HG02943 (cell line): ENCODE measurements at regions not wholly inside any gene's neighbourhood (a gene's known extent, or its start where the extent isn't known, plus 50 kb on each side); places are given as distances from the start of the nearest gene placed in this dataset.
A peak's percentile ranks its signal among the peaks of the same experiment; 100 is the strongest.
"Not testable (repeated sequence)": the region's sequence is repeated elsewhere in the genome, so short reads cannot be mapped to it uniquely, and the experiment has no call there.

Experiments used
- ATAC-seq: cut with Tn5 transposase; IDR thresholded peaks from one replicate; pipeline ENCODE4 v1.9.1; 2021; ENCODE audit warnings: mild to moderate bottlenecking, low read depth, moderate library complexity; ENCODE audit not compliant: unreplicated experiment

GRCh38 chr12:14207905-14208551 is 157.5 kb upstream of the ATF7IP start:
- ATAC-seq, result no peak

DNA sequence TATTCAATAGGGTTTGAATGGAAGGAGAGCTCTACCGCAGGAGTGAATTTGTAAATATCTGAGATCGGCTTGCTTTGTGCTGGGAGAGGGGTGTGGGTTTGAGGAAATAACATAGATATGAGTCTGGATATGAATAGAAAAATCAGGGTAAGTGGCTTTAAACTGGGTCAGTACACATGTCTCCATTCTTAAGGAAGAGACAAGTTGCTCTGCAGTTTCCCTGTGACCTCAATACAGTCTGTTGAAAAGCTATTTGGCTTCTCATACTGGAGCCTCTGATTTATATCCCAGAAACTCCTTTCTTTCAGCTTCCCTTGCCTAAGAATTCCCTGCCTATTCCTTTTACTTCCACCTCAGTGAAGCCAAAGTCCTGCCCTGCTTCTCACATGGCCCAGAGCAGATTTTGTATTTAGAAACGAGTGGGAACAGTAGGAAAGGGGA is 153.5 kb upstream of the ATF7IP start:
- ATAC-seq, result no peak

GRCh38 chr12:14213542-14213941 is 151.9 kb upstream of the ATF7IP start:
- no peak for ATAC-seq

- no peak for ATAC-seq
Observed at GRCh38 chr12:14214495-14214894, 151.0 kb upstream of the ATF7IP start.

- ATAC-seq, result not testable (repeated sequence)
Observed at GRCh38 chr12:14215949-14216348, 149.5 kb upstream of the ATF7IP start.

DNA sequence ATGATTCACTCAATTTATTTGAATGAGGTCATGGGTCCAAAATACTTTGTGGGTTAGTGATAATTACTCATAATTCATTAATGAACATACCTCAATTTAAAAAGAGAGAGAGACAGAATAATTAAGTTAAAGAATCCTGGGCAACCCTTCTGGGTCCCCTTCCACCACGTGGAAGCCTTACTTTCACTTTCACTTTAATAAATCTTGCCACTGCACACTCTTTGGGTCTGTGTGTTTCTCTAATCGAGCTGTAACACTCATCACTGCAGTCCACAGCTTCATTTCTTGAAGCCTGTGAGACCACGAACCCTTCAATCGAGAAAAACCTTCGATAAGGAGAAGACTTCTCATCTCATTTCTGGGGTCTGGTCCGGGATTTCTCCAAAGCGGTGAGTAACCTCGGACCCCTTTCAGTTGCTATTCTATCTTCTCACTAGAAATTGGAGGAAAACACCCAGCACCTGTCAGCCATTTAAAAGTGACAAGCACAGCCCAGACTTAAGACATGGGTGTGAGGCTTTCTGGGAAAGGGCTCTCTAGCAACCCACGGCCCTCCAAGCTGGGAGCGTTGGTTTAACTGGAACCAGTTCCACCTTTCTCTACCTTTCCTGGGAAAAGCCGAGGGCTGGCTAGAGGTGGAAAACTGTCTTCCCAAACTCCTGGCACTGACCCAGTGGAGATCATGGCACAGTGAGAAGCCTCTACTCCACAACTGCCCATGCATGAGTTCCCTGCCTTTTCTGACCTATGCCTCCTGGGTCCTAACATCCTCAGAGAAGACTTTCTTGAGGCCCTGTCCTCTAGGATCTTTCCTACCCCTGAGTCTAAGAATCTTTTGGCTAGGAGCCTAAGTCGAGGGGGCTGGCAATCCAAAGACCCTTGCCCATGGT is 148.8 kb upstream of the ATF7IP start:
- ATAC-seq, result no peak

GRCh38 chr12:14219156-14219555 is 146.3 kb upstream of the ATF7IP start:
- no peak for ATAC-seq

- ATAC-seq, result not testable (repeated sequence)
Observed at GRCh38 chr12:14219670-14220069, 145.8 kb upstream of the ATF7IP start.

- ATAC-seq, result no peak
Observed at GRCh38 chr12:14225064-14225463, 140.4 kb upstream of the ATF7IP start.

DNA sequence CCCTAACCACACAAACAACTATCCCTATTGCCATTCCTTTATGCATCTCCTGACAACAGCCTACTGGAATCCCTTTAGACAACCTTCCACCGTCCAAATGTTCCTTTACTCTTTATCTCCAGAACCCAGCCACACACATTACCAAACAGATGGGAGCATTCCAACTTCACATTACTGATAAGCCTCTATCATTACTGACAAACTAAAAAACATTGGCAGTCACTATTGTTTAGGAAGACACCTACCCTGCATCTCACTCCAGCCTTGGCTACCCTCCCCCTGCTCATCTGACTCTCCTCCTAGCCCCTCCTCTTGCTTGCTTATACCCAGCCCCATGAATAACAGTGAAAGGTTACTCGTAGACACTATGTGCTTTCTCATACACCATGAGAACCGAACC is 130.3 kb upstream of the ATF7IP start:
- ATAC-seq, result not testable (repeated sequence)

GRCh38 chr12:14236641-14237040 is 128.8 kb upstream of the ATF7IP start:
- not testable (repeated sequence) for ATAC-seq

- ATAC-seq, result no peak
Observed at GRCh38 chr12:14238221-14238792, 127.2 kb upstream of the ATF7IP start.

DNA sequence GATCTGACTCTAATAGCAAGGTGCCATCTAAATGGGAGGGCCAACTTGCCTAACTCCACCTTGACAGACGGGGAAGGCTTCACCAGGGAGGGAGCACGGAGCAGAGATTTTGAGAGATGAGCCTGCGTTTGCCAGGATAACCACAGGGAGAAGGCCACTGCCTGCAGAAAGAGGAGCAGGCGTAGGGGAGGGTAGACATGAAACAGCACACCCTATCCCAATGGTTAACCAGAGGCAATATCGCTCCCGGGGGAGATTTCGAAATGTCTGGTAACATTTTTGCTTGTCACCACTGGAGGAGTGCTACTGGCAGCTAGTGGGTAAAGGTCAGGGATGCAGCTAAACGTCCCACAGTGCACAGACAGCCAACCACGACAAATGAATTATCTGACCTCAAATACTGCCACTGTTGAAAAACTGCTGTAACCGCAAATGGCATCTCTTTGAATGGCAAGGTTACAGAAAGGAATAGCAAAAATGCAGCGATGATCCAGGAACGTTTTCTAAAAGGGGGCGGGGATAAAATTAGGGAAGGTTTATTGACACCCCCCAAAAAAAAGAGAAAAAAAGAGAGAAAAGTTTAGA is 126.0 kb upstream of the ATF7IP start:
- peak; percentile 88 for ATAC-seq

DNA sequence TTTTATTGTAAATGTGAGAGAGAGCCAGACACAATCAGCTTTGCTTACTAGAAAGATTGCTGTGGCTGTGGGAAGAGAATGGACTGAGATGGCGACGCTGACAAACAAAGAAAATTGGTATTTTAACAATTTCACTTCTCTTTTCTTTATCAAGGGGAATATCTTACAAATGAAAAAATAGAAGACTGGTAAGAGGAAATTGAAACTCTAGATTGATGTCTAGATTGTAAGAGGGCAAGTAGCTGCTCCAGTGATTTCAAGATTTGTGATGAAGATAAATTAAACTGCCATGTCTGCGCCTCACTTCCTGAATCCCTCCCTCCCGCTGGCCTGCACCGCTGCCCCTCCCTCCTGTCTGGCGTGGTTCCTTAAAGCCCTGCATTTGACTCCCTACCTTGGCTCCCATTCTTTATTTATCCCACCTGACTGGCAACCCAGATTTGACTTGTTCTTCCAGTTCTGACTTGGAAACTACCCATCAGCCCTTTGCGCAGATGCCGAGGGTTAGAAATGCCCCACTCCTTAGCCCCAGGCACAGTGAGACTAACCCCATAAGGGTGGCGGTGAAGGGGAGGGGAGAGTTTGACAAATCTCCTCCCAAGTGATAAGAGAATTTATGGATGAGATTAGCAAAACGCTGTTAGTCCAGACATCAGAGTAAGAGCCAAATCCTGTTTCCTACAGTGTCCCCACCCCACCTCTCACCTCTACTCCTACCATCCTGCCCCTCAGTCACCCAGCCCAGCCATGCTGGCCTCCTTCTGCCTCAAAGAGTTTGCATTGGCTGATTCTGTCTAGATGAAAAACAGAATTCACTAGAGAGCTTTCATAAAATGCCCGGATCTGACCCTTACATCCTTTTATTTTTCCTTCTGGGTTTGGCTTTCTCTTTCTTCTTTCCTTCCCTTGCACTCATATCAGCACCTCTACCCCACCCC is 125.3 kb upstream of the ATF7IP start:
- peak; percentile 36 for ATAC-seq

DNA sequence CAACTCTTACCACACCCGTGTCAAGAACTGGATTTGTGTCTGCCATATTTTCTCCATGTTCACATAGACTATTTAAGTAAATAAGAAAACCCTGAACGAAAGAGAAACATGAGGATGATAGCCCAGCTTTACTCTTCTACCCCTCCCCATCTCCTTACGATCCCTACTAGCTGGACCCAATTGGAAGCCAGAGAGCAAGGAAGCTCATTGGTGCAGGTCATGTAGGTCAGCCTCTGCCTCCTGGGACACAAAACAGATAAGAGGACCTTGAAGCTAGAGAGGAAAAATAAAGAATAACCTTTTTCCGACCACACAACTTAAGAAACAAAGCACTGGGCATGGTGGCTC is 124.6 kb upstream of the ATF7IP start:
- ATAC-seq, result no peak

DNA sequence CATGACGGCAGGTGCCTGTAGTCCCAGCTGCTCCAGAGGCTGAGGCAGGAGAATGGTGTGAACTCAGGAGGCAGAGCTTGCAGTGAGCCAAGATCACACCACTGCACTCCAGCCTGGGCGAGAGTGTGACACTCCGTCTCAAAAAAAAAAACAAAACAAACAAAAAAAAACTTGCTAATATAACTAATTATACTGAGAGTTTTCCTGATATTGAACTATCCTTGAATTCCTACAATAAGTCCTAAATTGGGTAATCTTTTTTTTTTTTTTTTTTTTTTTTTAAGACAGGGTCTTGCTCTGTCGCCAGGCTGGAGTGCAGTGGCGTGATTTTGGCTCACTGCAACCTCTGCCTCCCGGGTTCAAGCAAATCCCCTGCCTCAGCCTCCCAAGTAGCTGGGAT is 122.7 kb upstream of the ATF7IP start:
- ATAC-seq, result not testable (repeated sequence)

GRCh38 chr12:14243941-14244340 is 121.5 kb upstream of the ATF7IP start:
- ATAC-seq, result no peak

GRCh38 chr12:14244876-14245669 is 120.4 kb upstream of the ATF7IP start:
- ATAC-seq, result no peak

GRCh38 chr12:14247166-14247565 is 118.3 kb upstream of the ATF7IP start:
- ATAC-seq, result no peak
